ENCODE measurements at regions not wholly inside any gene's neighbourhood (a gene's known extent, or its start where the extent isn't known, plus 50 kb on each side); places are given as distances from the start of the nearest gene placed in this dataset.

DNA sequence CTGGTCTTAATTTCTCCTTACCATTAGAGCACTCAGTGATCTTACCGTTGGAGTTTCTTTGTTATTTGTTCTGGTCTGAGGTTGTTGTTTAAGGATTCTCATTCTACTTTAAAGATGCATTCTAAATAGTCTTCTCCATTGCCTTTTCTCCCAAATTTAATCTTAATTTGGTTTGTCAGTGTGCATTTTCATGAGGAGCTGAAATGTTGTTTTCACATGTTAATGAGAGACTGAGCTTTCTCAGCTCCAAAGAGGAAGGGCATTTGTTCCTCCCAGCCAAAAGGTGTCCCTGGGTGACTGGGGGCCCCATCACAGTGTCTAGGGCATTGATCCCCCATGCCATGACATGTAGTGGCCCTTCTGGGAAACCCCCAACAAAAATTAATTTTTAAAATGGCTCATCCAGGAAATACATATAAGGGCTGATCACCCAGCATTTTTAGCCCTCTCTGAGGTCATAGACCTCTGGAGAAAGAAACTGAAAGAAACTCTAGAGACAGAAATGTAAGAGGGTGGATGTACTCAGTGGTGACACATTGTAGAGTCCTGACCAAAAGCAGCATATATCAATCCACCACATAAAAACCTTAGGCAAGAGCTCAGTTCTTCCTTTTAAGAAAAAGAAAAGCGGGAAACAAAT, 240.4 kb upstream of the RAI14 start:
- TF ChIP-seq, protein P1, sequence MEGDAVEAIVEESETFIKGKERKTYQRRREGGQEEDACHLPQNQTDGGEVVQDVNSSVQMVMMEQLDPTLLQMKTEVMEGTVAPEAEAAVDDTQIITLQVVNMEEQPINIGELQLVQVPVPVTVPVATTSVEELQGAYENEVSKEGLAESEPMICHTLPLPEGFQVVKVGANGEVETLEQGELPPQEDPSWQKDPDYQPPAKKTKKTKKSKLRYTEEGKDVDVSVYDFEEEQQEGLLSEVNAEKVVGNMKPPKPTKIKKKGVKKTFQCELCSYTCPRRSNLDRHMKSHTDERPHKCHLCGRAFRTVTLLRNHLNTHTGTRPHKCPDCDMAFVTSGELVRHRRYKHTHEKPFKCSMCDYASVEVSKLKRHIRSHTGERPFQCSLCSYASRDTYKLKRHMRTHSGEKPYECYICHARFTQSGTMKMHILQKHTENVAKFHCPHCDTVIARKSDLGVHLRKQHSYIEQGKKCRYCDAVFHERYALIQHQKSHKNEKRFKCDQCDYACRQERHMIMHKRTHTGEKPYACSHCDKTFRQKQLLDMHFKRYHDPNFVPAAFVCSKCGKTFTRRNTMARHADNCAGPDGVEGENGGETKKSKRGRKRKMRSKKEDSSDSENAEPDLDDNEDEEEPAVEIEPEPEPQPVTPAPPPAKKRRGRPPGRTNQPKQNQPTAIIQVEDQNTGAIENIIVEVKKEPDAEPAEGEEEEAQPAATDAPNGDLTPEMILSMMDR (conservative IDR thresholded peaks at IDR 0.05) = no peak
- TF ChIP-seq EZH2 (IDR thresholded peaks at IDR 0.05; ENCODE audit: low read depth) = no peak

Data from PC-9 (cell line).